Smooth muscle cell (in vitro differentiated cells): ENCODE measurements at regions not wholly inside any gene's neighbourhood (a gene's known extent, or its start where the extent isn't known, plus 50 kb on each side); places are given as distances from the start of the nearest gene placed in this dataset.
A peak's percentile ranks its signal among the peaks of the same experiment; 100 is the strongest.

ENCODE experiments used
- DNase-seq: peaks from one replicate; lab custom pipeline; 2025; ENCODE audit not compliant: unreplicated experiment; lab: John Stamatoyannopoulos, UW
- H2AFZ ChIP-seq: fragments of 200-600 bp; sonication (generic); 2 replicates; pipeline ENCODE4 v1.6.0; 2016; ENCODE audit warnings: antibody characterized with exemption, low read depth, mild to moderate bottlenecking
- H3F3A ChIP-seq: fragments of 200-600 bp; sonication (generic); 2 replicates; pipeline ENCODE4 v1.6.0; 2017; ENCODE audit warnings: antibody characterized with exemption, low read depth
- H3K27ac ChIP-seq: fragments of 200-600 bp; sonication (generic); 2 replicates; pipeline ENCODE4 v1.5.1; 2016; ENCODE audit warnings: low read depth, mild to moderate bottlenecking
- H3K27me3 ChIP-seq: fragments of 200-600 bp; sonication (generic); 2 replicates; pipeline ENCODE4 v1.6.1; 2016; ENCODE audit warnings: low read depth, mild to moderate bottlenecking
- H3K36me3 ChIP-seq: fragments of 200-600 bp; sonication (generic); 2 replicates; pipeline ENCODE4 v1.5.1; 2016; ENCODE audit warnings: low read depth
- H3K4me1 ChIP-seq: fragments of 200-600 bp; sonication (generic); 2 replicates; pipeline ENCODE4 v1.5.1; 2016; ENCODE audit warnings: low read depth
- H3K4me2 ChIP-seq: fragments of 200-600 bp; sonication (generic); 2 replicates; pipeline ENCODE4 v1.6.0; 2016; ENCODE audit warnings: mild to moderate bottlenecking
- H3K4me3 ChIP-seq: fragments of 200-600 bp; sonication (generic); 2 replicates; pipeline ENCODE4 v1.5.1; 2016; ENCODE audit warnings: mild to moderate bottlenecking
- H3K79me2 ChIP-seq: fragments of 200-600 bp; sonication (generic); 2 replicates; pipeline ENCODE4 v1.6.0; 2016; ENCODE audit warnings: low read depth, mild to moderate bottlenecking
- H3K9ac ChIP-seq: fragments of 200-600 bp; sonication (generic); 2 replicates; pipeline ENCODE4 v1.6.0; 2016; ENCODE audit warnings: low read depth
- H3K9me3 ChIP-seq: fragments of 200-600 bp; sonication (generic); replicated peaks from 2 replicates; pipeline ENCODE4 v1.5.1; 2016; ENCODE audit warnings: low read depth
- H4K20me1 ChIP-seq: fragments of 200-600 bp; sonication (generic); 2 replicates; pipeline ENCODE4 v1.6.0; 2016; ENCODE audit warnings: low read depth
- CTCF ChIP-seq: fragments of 200-600 bp; sonication (generic); IDR thresholded peaks from 2 replicates; pipeline ENCODE4 v1.5.1; 2017; ENCODE audit warnings: borderline replicate concordance, mild to moderate bottlenecking, antibody characterized with exemption; ENCODE audit not compliant: insufficient read depth, poor library complexity, severe bottlenecking
- WGBS: methylation state at CpG from one replicate; pipeline ENCODE4 v1.1.7; 2016; ENCODE audit warnings: low lambda C conversion rate; 5-methylcytosine and 5-hydroxymethylcytosine counted together

- Histone ChIP-seq H3K79me2 (no peaks in the 10 kb centered on the region), H3K9ac (no peak overlapping the region), H3K36me3 (no peaks in the 10 kb centered on the region), H3F3A (no peaks in the 10 kb centered on the region), H3K27ac (no peak overlapping the region), H3K4me1 (no peaks in the 10 kb centered on the region), H3K4me2 (no peak overlapping the region), H3K4me3 (no peak overlapping the region), H3K9me3 (no peaks in the 10 kb centered on the region), H3K27me3 (no peaks in the 10 kb centered on the region), H2AFZ (no peak overlapping the region), H4K20me1 (no peaks in the 10 kb centered on the region)
- no peak for DNase-seq
- no peak for TF ChIP-seq CTCF
Measured at GRCh38 chr1:191992118-191992517, 166.1 kb upstream of the RGS18 start.

- Histone ChIP-seq H3K27me3 (no peaks in the 10 kb centered on the region), H3F3A (no peaks in the 10 kb centered on the region), H2AFZ (no peak overlapping the region), H3K4me1 (no peaks in the 10 kb centered on the region), H3K4me3 (no peak overlapping the region), H3K79me2 (no peaks in the 10 kb centered on the region), H3K4me2 (no peak overlapping the region), H3K9me3 (no peaks in the 10 kb centered on the region), H3K9ac (no peak overlapping the region), H3K27ac (no peak overlapping the region), H3K36me3 (no peaks in the 10 kb centered on the region), H4K20me1 (no peaks in the 10 kb centered on the region)
- DNase-seq = no peak
- WGBS = 37% methylated on average over 2 of the region's 2 CpGs
- TF ChIP-seq CTCF = peak; percentile 35
Measured at GRCh38 chr1:191993549-191993948, 164.7 kb upstream of the RGS18 start.

- H3K36me3 ChIP-seq = no peaks in the 10 kb centered on the region
- no peak overlapping the region for H3K27ac ChIP-seq
- H3K4me3 ChIP-seq = no peak overlapping the region
- no peak overlapping the region for H3K4me2 ChIP-seq
- H3K79me2 ChIP-seq = no peaks in the 10 kb centered on the region
- H3K9me3 ChIP-seq = no peaks in the 10 kb centered on the region
- no peak overlapping the region for H3K9ac ChIP-seq
- TF ChIP-seq CTCF = no peak
- no peak overlapping the region for H2AFZ ChIP-seq
- H4K20me1 ChIP-seq = no peaks in the 10 kb centered on the region
- H3K27me3 ChIP-seq = no peaks in the 10 kb centered on the region
- H3F3A ChIP-seq = no peaks in the 10 kb centered on the region
- 82% methylated on average over 3 of the region's 3 CpGs for WGBS
- DNase-seq = no peak
- H3K4me1 ChIP-seq = no peaks in the 10 kb centered on the region
Measured at GRCh38 chr1:192002063-192002462, 156.2 kb upstream of the RGS18 start.

- Histone ChIP-seq H3K79me2 (no peaks in the 10 kb centered on the region), H3K4me3 (no peak overlapping the region), H3F3A (no peaks in the 10 kb centered on the region), H3K9me3 (no peaks in the 10 kb centered on the region), H3K4me1 (no peaks in the 10 kb centered on the region), H2AFZ (no peak overlapping the region), H4K20me1 (no peaks in the 10 kb centered on the region), H3K36me3 (no peaks in the 10 kb centered on the region), H3K27ac (no peak overlapping the region), H3K27me3 (no peaks in the 10 kb centered on the region), H3K9ac (no peak overlapping the region), H3K4me2 (no peak overlapping the region)
- TF ChIP-seq CTCF = no peak
- no peak for DNase-seq
- 86% methylated on average over 5 of the region's 5 CpGs for WGBS
Measured at GRCh38 chr1:192003295-192004077, 154.8 kb upstream of the RGS18 start.
